Dedifferentiated amniotic fluid mesenchymal stem cell (primary cell): ENCODE measurements at regions not wholly inside any gene's neighbourhood (a gene's known extent, or its start where the extent isn't known, plus 50 kb on each side); places are given as distances from the start of the nearest gene placed in this dataset.
"Not testable (repeated sequence)": the region's sequence is repeated elsewhere in the genome, so short reads cannot be mapped to it uniquely, and the experiment has no call there.

Experiments
- DNase-seq: peaks from one replicate; pipeline ENCODE4 v3.0.0-alpha.2; 2016; ENCODE audit errors: extremely low spot score

- DNase-seq, result no peak
These were observed 143.8 kb downstream of the FGF1 start for GRCh38 chr5:142542078-142542477.

- DNase-seq, result peak; percentile 34
These were observed 144.9 kb downstream of the FGF1 start for GRCh38 chr5:142540922-142541422.

GRCh38 chr5:142539154-142539740 lies 146.6 kb downstream of the FGF1 start:
- no peak for DNase-seq

- DNase-seq, result no peak
These were observed 148.0 kb downstream of the FGF1 start for GRCh38 chr5:142537938-142538337.

- no peak for DNase-seq
These were observed 153.1 kb downstream of the FGF1 start for GRCh38 chr5:142532781-142533176.

- no peak for DNase-seq
These were observed 153.7 kb downstream of the FGF1 start for GRCh38 chr5:142531977-142532780.

- no peak for DNase-seq
These were observed 155.0 kb downstream of the FGF1 start for GRCh38 chr5:142530904-142531303.

- DNase-seq, result no peak
These were observed 156.1 kb downstream of the FGF1 start for GRCh38 chr5:142529626-142530278.

GRCh38 chr5:142527664-142528295 lies 158.1 kb downstream of the FGF1 start:
- DNase-seq, result no peak

- DNase-seq, result no peak
These were observed 158.7 kb downstream of the FGF1 start for GRCh38 chr5:142527234-142527633.

GRCh38 chr5:142522983-142523382 lies 162.9 kb downstream of the FGF1 start:
- DNase-seq, result no peak

GRCh38 chr5:142521706-142522105 lies 164.2 kb downstream of the FGF1 start:
- no peak for DNase-seq

- DNase-seq, result no peak
These were observed 165.0 kb downstream of the FGF1 start for GRCh38 chr5:142520885-142521284.

- DNase-seq, result not testable (repeated sequence)
These were observed 166.0 kb downstream of the FGF1 start for GRCh38 chr5:142519913-142520312.

- DNase-seq, result no peak
These were observed 168.1 kb downstream of the FGF1 start for GRCh38 chr5:142517840-142518239.

GRCh38 chr5:142516732-142517131 lies 169.2 kb downstream of the FGF1 start:
- DNase-seq, result no peak

GRCh38 chr5:142515036-142515435 lies 170.9 kb downstream of the FGF1 start:
- DNase-seq, result no peak

- no peak for DNase-seq
These were observed 171.7 kb downstream of the FGF1 start for GRCh38 chr5:142514196-142514595.

GRCh38 chr5:142512043-142513042 lies 173.5 kb downstream of the FGF1 start:
- no peak for DNase-seq

GRCh38 chr5:142511358-142511757 lies 174.5 kb downstream of the FGF1 start:
- DNase-seq, result no peak

GRCh38 chr5:142509026-142509425 lies 176.9 kb downstream of the FGF1 start:
- DNase-seq, result no peak
